HCT116 (cell line): ENCODE measurements at regions not wholly inside any gene's neighbourhood (a gene's known extent, or its start where the extent isn't known, plus 50 kb on each side); places are given as distances from the start of the nearest gene placed in this dataset.

Source experiments
- ATAC-seq: fragments of 200-7000 bp; cut with Tn5 transposase; 2 replicates; pipeline ENCODE4 v1.9.1; 2020; ENCODE audit warnings: mild to moderate bottlenecking, moderate library complexity
- BruUV-seq: library from RNA; stranded (reverse); fragments of 400-500 nt; replicated peaks from 2 replicates; lab custom pipeline; 2021; lab: Mats Ljungman, UMichigan
- CTCF ChIA-PET: fragments of 300-600 bp; sonication (Branson Sonifier 250); formaldehyde crosslinking; loops from one replicate; lab custom pipeline; 2021; ENCODE audit warnings: antibody characterized with exemption; lab: Charles Lee
- POLR2A ChIA-PET: fragments of 300-600, 350-600 bp; sonication (Branson Sonifier 250); formaldehyde crosslinking; loops from one replicate; lab custom pipeline; 2021; ENCODE audit warnings: antibody characterized with exemption; lab: Charles Lee
- RAD21 ChIA-PET, 2 experiments: fragments of 300-600 bp; sonication (Branson Sonifier 250); formaldehyde crosslinking; loops; one replicate each; lab custom pipeline; 2023; ENCODE audit warnings: low total read pairs in 2 of 2; ENCODE audit not compliant: uncharacterized antibody in 2 of 2, unreplicated experiment in 2 of 2, low non-redundant PET in 1 of 2; lab: Charles Lee
- DNase-seq: peaks from one replicate; pipeline ENCODE4 v3.0.0-alpha.2; 2010; ENCODE audit warnings: low read depth, low spot score
- H2AFZ ChIP-seq: fragments of 200-600 bp; shearing (Covaris generic), sonication (generic); 2 replicates; pipeline ENCODE4 v1.6.1; 2017; ENCODE audit warnings: low read depth, mixed run types, mixed read lengths, antibody characterized with exemption, low read length; ENCODE audit not compliant: poor library complexity, severe bottlenecking
- H3K27ac ChIP-seq: 2 replicates; pipeline ENCODE4 v1.5.1; 2012; ENCODE audit warnings: low read depth, low read length
- H3K27me3 ChIP-seq: fragments of 200-600 bp; sonication (generic); 2 replicates; pipeline ENCODE4 v1.6.1; 2016; ENCODE audit warnings: mixed run types, low read length, mixed read lengths; ENCODE audit not compliant: insufficient read depth
- H3K36me3 ChIP-seq, 2 experiments: fragments of 200-500 bp in 1 of 2; fragments of 200-600 bp in 1 of 2; sonication (Bioruptor generic) in 1 of 2; sonication (generic) in 1 of 2; 2 replicates each; pipeline versions ENCODE4 v1.5.1 to v1.6.1; 2014 to 2016; ENCODE audit warnings: low read length in 2 of 2, inconsistent platforms in 1 of 2, mixed read lengths in 1 of 2, mixed run types in 1 of 2; ENCODE audit not compliant: insufficient read depth in 2 of 2, control insufficient read depth in 1 of 2
- H3K4me1 ChIP-seq, 2 experiments: fragments of 200-600 bp in 1 of 2; sonication (generic) in 1 of 2; 2 replicates each; pipeline versions ENCODE4 v1.5.1 to v1.6.1; 2012 to 2017; ENCODE audit warnings: low read length in 2 of 2, inconsistent platforms in 1 of 2, mild to moderate bottlenecking in 1 of 2, mixed read lengths in 1 of 2, mixed run types in 1 of 2, moderate library complexity in 1 of 2; ENCODE audit not compliant: insufficient read depth in 2 of 2, control insufficient read depth in 1 of 2
- H3K4me2 ChIP-seq: fragments of 200-600 bp; sonication (generic); 2 replicates; pipeline ENCODE4 v1.6.1; 2017; ENCODE audit warnings: mixed run types, low read length, mixed read lengths
- H3K4me3 ChIP-seq, 2 experiments: fragments of 200-600 bp in 1 of 2; sonication (generic) in 1 of 2; replicated peaks in 1 of 2; 2 replicates each; pipeline ENCODE4 v1.5.1; 2011 to 2016; ENCODE audit warnings: low read length in 2 of 2, control low read depth in 1 of 2, low read depth in 1 of 2, mild to moderate bottlenecking in 1 of 2, mixed read lengths in 1 of 2, mixed run types in 1 of 2
- H3K79me2 ChIP-seq: fragments of 200-600 bp; sonication (generic); 2 replicates; pipeline ENCODE4 v1.6.1; 2017; ENCODE audit warnings: mild to moderate bottlenecking, mixed run types, low read length, moderate library complexity, mixed read lengths; ENCODE audit not compliant: insufficient read depth
- H3K9ac ChIP-seq: fragments of 200-600 bp; sonication (generic); 2 replicates; pipeline ENCODE4 v1.6.1; 2016; ENCODE audit warnings: low read length, mixed read lengths
- H3K9me2 ChIP-seq: fragments of 200-600 bp; sonication (generic), shearing (Covaris generic); 2 replicates; pipeline ENCODE4 v1.6.1; 2017; ENCODE audit warnings: mixed run types, mild to moderate bottlenecking, moderate library complexity; ENCODE audit not compliant: insufficient read depth
- H3K9me3 ChIP-seq, 2 experiments: fragments of 200-500 bp in 1 of 2; fragments of 200-600 bp in 1 of 2; sonication (Bioruptor generic) in 1 of 2; sonication (generic) in 1 of 2; 2 replicates each; pipeline ENCODE4 v1.6.1; 2014 to 2017; ENCODE audit warnings: low read length in 2 of 2, mixed read lengths in 2 of 2, inconsistent platforms in 1 of 2, low read depth in 1 of 2, mild to moderate bottlenecking in 1 of 2, mixed run types in 1 of 2, moderate library complexity in 1 of 2; ENCODE audit not compliant: control insufficient read depth in 1 of 2, insufficient read depth in 1 of 2
- H4K20me1 ChIP-seq: fragments of 200-600 bp; sonication (generic), shearing (Covaris generic); 2 replicates; pipeline ENCODE4 v1.6.1; 2017; ENCODE audit warnings: mixed run types, mild to moderate bottlenecking, moderate library complexity; ENCODE audit not compliant: insufficient read depth
- ATF3 ChIP-seq: IDR thresholded peaks from 2 replicates; pipeline ENCODE4 v1.6.1; 2012
- CTCF ChIP-seq, 3 experiments: fragments of 200-600 bp in 1 of 3; sonication (generic) in 1 of 3; IDR thresholded peaks in 2 of 3; conservative IDR thresholded peaks in 1 of 3; 2 replicates each; pipeline ENCODE4 v1.5.1; 2012 to 2017; ENCODE audit warnings: low read depth in 2 of 3, low read length in 2 of 3, antibody characterized with exemption in 1 of 3, borderline replicate concordance in 1 of 3, control low read depth in 1 of 3, mild to moderate bottlenecking in 1 of 3, mixed read lengths in 1 of 3, mixed run types in 1 of 3, moderate library complexity in 1 of 3; ENCODE audit not compliant: insufficient read depth in 1 of 3
- EZH2 ChIP-seq: fragments of 200-600 bp; sonication (generic); IDR thresholded peaks from 2 replicates; pipeline ENCODE4 v1.6.1; 2017; ENCODE audit warnings: antibody characterized with exemption, mixed run types
- EZH2phosphoT487 ChIP-seq: fragments of 200-600 bp; IDR thresholded peaks from 2 replicates; pipeline ENCODE4 v1.6.1; 2018; ENCODE audit warnings: antibody characterized with exemption, borderline replicate concordance
- JUND ChIP-seq: IDR thresholded peaks from 2 replicates; pipeline ENCODE4 v1.6.1; 2012
- POLR2A ChIP-seq: IDR thresholded peaks from 2 replicates; pipeline ENCODE4 v1.7.0; 2011; ENCODE audit warnings: borderline replicate concordance; ENCODE audit not compliant: insufficient read depth, insufficient read length; ENCODE audit errors: extremely low read depth
- ZBTB33 ChIP-seq: IDR thresholded peaks from 2 replicates; pipeline ENCODE4 v1.6.1; 2011; ENCODE audit warnings: mild to moderate bottlenecking, low read length, moderate library complexity; ENCODE audit not compliant: insufficient replicate concordance; ENCODE audit errors: extremely low read depth
- ZFX ChIP-seq: fragments of 450-650 bp; IDR thresholded peaks from 2 replicates; pipeline ENCODE4 v1.6.1; 2017
- intact Hi-C: fragments of 100-400 bp; cut with micrococcal nuclease; formaldehyde crosslinking; loops from 2 replicates; pipeline ENCODE4 v1.10.0; 2022

- Histone ChIP-seq H3K27ac (no peak overlapping the region), H3K4me2 (no peak overlapping the region), H3K4me1 (peaks cover 0 to 6% of the 10 kb centered on the region in 2 experiments; a peak in 1 of 4 replicates), H4K20me1 (no peaks in the 10 kb centered on the region), H3K27me3 (no peaks in the 10 kb centered on the region), H3K9me2 (no peaks in the 10 kb centered on the region), H3K4me3 (no peak overlapping the region), H3K79me2 (no peaks in the 10 kb centered on the region), H2AFZ (no peak overlapping the region), H3K9me3 (no peaks in the 10 kb centered on the region), H3K36me3 (no peaks in the 10 kb centered on the region), H3K9ac (no peak overlapping the region)
- no peak for DNase-seq
- no peak for ATAC-seq
- ChIA-PET POLR2A (no interaction called here), CTCF (interaction anchor here (1.6 kb wide), 1 partner anchor 18 kb away, joined by 4 read pairs; no protein-coding TSS in a partner anchor), RAD21 (interaction anchor here in 1 of 2 experiments (0.6 kb wide), 1 partner anchor 56 kb away, joined by 3 read pairs; no protein-coding TSS in a partner anchor)
- BruUV-seq = no TSS peak
- TF ChIP-seq POLR2A = no peak
- TF ChIP-seq ATF3 = no peak
- TF ChIP-seq EZH2 = no peak
- no peak for TF ChIP-seq JUND
- no peak for TF ChIP-seq ZBTB33
- no peak for TF ChIP-seq ZFX
- no peak for TF ChIP-seq EZH2phosphoT487
- TF ChIP-seq CTCF (IDR thresholded peaks at IDR 0.05 in 2 of 3, conservative IDR thresholded peaks at IDR 0.05 in 1 of 3; ENCODE audit: borderline replicate concordance in 1 of 3, insufficient read depth in 1 of 3, low read depth in 2 of 3, low read length in 2 of 3) = no peak
- intact Hi-C loops = no loop called here
Observed at GRCh38 chr12:88411689-88412088, 168.6 kb downstream of the KITLG start.
